ENCODE measurements at regions not wholly inside any gene's neighbourhood (a gene's known extent, or its start where the extent isn't known, plus 50 kb on each side); places are given as distances from the start of the nearest gene placed in this dataset.
A peak's percentile ranks its signal among the peaks of the same experiment; 100 is the strongest.

DNA sequence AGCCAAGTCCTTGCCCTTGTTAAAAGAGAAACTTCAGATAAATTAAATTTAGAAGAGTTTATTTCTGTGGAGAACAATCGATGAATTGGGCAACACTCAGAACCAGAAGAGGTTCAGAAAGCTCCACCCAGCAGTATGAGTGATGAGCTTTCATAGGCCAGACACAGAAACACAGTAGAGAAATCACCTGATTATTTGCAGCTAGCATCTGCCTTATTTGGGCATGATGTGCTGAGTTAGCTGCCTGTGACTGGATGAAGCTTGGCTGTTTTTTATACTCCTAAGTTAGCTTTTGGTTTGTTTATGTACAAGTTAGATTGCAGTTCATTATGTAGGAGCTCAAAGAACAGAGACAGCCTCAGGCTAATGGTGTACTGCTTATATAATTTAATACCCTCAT is 269.5 kb upstream of the SESN3 start:
- Mint-ChIP-seq H3K36me3 (ENCODE audit: low read depth) (no peaks in the 10 kb centered on the region), H3K27ac (ENCODE audit: unreplicated experiment) (no peak overlapping the region), H3K27me3 (ENCODE audit: low read depth) (no peaks in the 10 kb centered on the region), H3K4me3 (ENCODE audit: unreplicated experiment) (no peak overlapping the region), H3K4me1 (ENCODE audit: low read depth) (peaks cover 26% of the 10 kb centered on the region), H3K9me3 (ENCODE audit: low read depth) (peaks cover 2% of the 10 kb centered on the region)
- TF ChIP-seq CTCF (IDR thresholded peaks at IDR 0.05): no peak
- no peak for DNase-seq (ENCODE audit: low spot score)

DNA sequence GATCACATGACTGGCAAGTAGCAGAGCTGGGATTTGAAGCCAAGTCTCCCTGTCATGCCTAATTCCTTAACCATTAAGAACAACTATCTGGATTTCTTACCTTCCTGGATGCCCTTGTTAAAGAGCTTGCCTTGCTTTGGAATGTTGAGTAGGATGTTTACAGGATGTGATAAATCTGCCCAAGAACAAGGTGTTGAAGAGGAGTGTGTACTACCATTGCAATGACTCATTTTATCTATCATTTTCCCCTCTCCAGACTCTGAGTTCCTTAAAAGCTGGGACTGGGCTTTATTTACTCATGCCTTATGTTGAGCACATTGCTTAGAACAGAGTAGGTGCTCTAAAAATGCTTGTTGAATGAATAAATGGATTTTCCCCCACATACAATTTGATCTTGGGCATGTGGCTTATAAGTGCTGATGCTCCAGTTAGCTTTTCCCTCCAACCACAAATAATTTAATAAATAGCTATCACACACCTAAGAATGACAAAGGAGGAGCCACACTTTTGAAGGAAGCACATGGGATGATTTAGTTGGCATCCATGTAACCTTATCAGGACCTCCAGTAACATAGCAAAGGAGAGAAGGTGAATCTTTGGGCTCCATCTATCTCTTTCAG is 268.6 kb upstream of the SESN3 start:
- no peak for DNase-seq (ENCODE audit: low spot score)
- H3K27me3 Mint-ChIP-seq (ENCODE audit: low read depth): no peaks in the 10 kb centered on the region
- H3K4me1 Mint-ChIP-seq (ENCODE audit: low read depth): peaks cover 26% of the 10 kb centered on the region
- peaks cover 8% of the 10 kb centered on the region for H3K9me3 Mint-ChIP-seq (ENCODE audit: low read depth)
- H3K36me3 Mint-ChIP-seq (ENCODE audit: low read depth): no peaks in the 10 kb centered on the region
- no peak overlapping the region for H3K4me3 Mint-ChIP-seq (ENCODE audit: unreplicated experiment)
- no peak overlapping the region for H3K27ac Mint-ChIP-seq (ENCODE audit: unreplicated experiment)
- no peak for TF ChIP-seq CTCF (IDR thresholded peaks at IDR 0.05)

DNA sequence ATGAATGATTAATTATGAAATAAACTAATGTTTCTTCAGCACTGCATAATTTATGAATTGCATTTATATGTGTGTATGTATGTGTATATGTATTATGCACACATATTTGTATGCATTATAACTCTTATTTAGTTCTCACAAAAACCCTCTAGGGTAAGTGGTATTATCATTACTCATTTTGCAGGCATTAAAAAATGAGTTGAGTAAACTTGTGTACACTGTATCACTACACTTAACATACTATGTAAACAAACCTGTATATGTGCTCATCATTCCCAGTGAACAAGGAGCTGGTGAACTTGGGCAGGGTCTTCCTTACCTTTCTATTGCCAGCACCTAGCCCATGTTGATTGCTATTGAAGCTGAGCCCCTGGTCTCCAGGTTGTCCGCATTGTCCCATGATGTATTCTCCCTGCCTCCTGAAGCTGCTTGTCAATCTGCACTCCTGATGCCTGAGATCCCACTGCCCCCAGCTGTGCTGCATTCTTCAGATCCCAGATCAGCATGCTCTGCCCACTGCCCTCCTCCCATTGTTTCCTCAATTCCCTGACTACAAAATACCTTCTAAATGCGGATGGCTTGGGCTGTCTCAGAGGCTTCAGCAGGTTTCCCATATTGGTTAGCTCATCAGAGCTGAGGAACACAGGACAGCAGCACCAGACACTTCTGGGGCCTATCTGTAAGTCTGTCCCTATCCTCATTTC is 267.9 kb upstream of the SESN3 start:
- peaks cover 26% of the 10 kb centered on the region for H3K4me1 Mint-ChIP-seq (ENCODE audit: low read depth)

GRCh38 chr11:95496901-95497300 is 265.9 kb upstream of the SESN3 start:
- Mint-ChIP-seq H3K36me3 (ENCODE audit: low read depth) (peaks cover under 1% of the 10 kb centered on the region), H3K27ac (ENCODE audit: unreplicated experiment) (peak overlapping the region; percentile 77), H3K27me3 (ENCODE audit: low read depth) (no peaks in the 10 kb centered on the region), H3K4me3 (ENCODE audit: unreplicated experiment) (no peak overlapping the region), H3K4me1 (ENCODE audit: low read depth) (peaks cover 17% of the 10 kb centered on the region), H3K9me3 (ENCODE audit: low read depth) (peaks cover 15% of the 10 kb centered on the region)
- no peak for TF ChIP-seq CTCF (IDR thresholded peaks at IDR 0.05)
- no peak for DNase-seq (ENCODE audit: low spot score)

More for the DNA sequence above, 267.9 kb upstream of the SESN3 start:
- Mint-ChIP-seq H3K27ac (ENCODE audit: unreplicated experiment) (no peak overlapping the region), H3K36me3 (ENCODE audit: low read depth) (no peaks in the 10 kb centered on the region), H3K27me3 (ENCODE audit: low read depth) (no peaks in the 10 kb centered on the region), H3K9me3 (ENCODE audit: low read depth) (peaks cover 12% of the 10 kb centered on the region), H3K4me3 (ENCODE audit: unreplicated experiment) (no peak overlapping the region)
- TF ChIP-seq CTCF (IDR thresholded peaks at IDR 0.05): no peak
- DNase-seq (ENCODE audit: low spot score): no peak

DNA sequence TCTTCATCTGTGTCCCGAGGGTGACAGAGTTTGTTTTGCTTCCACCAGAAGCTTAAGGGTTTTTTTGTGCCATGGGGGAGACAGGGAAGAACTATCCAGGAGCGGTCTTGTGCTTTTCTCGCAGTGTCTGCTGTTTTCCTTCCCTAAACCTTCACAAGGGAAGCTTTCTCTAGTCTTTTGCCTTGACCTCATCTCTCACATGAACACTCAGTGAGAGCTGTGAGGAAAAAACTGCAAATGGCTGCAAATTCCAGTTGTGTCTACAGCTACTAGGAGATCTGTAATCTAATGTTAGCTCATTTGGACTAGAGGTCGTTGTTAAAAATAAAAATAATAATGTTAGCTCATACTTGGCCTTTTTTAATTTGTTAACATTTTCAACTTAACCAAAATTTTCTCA is 264.7 kb upstream of the SESN3 start:
- Mint-ChIP-seq H3K9me3 (ENCODE audit: low read depth) (peaks cover 24% of the 10 kb centered on the region), H3K4me3 (ENCODE audit: unreplicated experiment) (no peak overlapping the region)
- TF ChIP-seq CTCF (IDR thresholded peaks at IDR 0.05): no peak

More for the DNA sequence above, 264.7 kb upstream of the SESN3 start:
- H3K4me1 Mint-ChIP-seq (ENCODE audit: low read depth): peaks cover 17% of the 10 kb centered on the region
- no peaks in the 10 kb centered on the region for H3K27me3 Mint-ChIP-seq (ENCODE audit: low read depth)
- peaks cover 9% of the 10 kb centered on the region for H3K36me3 Mint-ChIP-seq (ENCODE audit: low read depth)
- H3K27ac Mint-ChIP-seq (ENCODE audit: unreplicated experiment): no peak overlapping the region
- no peak for DNase-seq (ENCODE audit: low spot score)

All from chondrocyte (in vitro differentiated cells).